GM12865 (cell line): ENCODE measurements at regions not wholly inside any gene's neighbourhood (a gene's known extent, or its start where the extent isn't known, plus 50 kb on each side); places are given as distances from the start of the nearest gene placed in this dataset.
A peak's percentile ranks its signal among the peaks of the same experiment; 100 is the strongest.

Experiments
- DNase-seq: peaks from one replicate; pipeline ENCODE4 v3.0.0; 2010; ENCODE audit warnings: low read depth
- H3K4me3 ChIP-seq: 2 replicates; pipeline ENCODE4 v1.5.1; 2011; ENCODE audit warnings: mild to moderate bottlenecking, low read depth, low read length, control low read depth
- TF ChIP-seq, protein P1 (sequence below): IDR thresholded peaks from 2 replicates; pipeline ENCODE4 v1.5.1; 2011; ENCODE audit warnings: low read length, control low read depth, low read depth, inconsistent platforms; ENCODE audit not compliant: insufficient read depth; ENCODE audit errors: missing control alignments

DNA sequence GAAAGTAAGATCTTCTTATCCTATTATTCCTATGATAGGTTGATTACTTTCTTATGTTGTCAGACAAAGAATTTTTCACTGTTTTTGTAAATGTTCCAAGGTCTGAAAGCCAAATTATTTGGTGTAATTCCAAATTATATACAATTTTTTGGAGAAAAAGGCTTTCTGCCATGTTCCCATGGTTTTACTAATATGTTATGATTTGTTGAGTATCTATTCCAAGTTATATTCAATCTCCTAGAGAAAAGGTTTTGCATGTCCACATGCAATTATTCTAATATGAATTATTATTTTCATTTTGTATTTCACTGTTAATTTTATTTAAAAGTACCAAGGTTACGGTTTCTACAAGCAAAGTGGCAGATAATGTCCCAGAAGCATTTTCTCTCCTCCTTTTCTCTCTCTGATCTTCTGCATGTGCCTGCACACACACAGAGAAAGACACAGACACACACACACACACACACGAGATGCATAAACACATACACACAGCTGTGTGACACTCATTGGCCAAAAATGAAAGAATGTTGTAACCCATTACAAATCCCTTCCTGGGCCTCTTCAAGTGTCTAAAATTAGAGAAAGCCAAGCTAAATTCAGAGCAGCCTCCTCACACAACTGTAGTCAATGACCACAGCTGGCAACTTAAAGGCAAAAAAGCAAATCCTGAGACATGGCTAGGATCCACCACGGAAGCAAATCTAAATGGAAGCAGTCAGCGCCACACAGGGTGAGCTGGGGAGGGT is 621.0 kb downstream of the EFNB2 start:
- no peak for DNase-seq
- no peak overlapping the region for H3K4me3 ChIP-seq
- TF ChIP-seq, protein P1, sequence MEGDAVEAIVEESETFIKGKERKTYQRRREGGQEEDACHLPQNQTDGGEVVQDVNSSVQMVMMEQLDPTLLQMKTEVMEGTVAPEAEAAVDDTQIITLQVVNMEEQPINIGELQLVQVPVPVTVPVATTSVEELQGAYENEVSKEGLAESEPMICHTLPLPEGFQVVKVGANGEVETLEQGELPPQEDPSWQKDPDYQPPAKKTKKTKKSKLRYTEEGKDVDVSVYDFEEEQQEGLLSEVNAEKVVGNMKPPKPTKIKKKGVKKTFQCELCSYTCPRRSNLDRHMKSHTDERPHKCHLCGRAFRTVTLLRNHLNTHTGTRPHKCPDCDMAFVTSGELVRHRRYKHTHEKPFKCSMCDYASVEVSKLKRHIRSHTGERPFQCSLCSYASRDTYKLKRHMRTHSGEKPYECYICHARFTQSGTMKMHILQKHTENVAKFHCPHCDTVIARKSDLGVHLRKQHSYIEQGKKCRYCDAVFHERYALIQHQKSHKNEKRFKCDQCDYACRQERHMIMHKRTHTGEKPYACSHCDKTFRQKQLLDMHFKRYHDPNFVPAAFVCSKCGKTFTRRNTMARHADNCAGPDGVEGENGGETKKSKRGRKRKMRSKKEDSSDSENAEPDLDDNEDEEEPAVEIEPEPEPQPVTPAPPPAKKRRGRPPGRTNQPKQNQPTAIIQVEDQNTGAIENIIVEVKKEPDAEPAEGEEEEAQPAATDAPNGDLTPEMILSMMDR = no peak

DNA sequence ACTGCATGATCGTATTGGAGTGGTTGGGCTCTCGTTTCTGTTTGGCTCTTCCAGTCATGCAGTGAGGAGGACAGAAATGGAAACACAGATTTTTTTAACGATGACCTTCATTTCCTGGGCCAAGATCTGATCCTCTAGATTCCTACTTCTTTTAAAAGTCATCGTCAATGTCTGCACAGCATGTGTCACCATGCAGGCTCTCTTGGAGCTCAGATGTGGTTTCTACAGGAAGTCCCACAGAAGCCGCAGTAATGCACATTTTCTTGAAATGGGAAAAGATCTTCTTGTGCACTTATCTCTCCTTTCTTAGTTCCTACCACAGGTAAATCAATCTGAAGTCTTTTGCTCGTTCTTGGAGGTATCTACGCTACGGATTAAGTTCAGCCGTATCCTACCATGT is 626.9 kb downstream of the EFNB2 start:
- no peak overlapping the region for H3K4me3 ChIP-seq
- TF ChIP-seq, protein P1 = no peak
- peak; percentile 5 for DNase-seq

DNA sequence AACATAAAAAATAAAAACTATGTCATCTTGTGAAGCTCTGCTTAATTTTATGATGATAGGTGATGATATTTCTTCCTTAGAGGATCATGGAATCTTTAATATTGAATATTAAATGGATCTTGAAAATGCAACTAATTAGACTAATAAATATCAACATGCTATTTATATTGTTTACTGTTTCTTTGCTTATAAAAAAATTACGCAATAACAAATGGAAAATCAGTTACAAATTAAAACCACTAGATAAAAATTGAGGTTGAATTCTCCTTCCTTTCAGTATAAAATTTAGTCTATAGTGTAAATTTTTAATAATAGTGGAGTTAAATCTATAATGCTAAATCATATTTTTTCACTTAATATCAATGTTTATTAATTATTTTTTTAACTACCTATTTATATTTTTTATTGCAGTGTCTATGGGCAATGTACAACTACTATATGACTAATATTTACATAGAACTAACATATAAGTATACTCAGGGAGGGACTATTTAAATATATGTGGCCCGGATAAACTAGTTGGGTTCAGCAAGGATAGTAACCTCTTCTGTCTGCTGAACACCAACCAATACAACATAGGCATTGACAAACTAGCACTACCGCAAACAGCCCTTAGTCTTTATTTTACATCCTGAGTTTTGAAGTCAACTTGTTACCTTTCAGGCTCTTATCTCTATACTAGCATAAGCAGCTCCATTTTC is 628.0 kb downstream of the EFNB2 start:
- H3K4me3 ChIP-seq = no peak overlapping the region
- TF ChIP-seq, protein P1 = no peak
- no peak for DNase-seq

DNA sequence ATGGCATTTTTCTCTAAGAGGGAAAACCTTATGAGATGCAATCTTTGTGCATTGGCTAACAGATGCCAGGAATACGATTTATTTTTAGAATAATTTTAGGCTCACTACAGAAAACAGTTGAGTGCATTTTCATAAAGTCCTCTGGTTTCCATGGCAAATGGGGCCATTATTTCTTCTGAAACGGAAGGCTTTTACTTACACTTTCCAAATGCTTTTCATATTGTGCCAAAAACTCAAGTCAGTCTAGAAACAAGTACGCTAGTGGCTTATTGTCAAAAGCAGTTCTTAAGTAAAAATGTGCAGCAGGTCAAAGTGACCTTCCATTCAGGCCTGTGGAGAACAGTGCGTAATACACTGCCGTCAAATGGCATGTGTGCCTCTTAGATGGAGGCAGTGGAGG is 628.7 kb downstream of the EFNB2 start:
- TF ChIP-seq, protein P1 = no peak
- DNase-seq = no peak
- H3K4me3 ChIP-seq = no peak overlapping the region

DNA sequence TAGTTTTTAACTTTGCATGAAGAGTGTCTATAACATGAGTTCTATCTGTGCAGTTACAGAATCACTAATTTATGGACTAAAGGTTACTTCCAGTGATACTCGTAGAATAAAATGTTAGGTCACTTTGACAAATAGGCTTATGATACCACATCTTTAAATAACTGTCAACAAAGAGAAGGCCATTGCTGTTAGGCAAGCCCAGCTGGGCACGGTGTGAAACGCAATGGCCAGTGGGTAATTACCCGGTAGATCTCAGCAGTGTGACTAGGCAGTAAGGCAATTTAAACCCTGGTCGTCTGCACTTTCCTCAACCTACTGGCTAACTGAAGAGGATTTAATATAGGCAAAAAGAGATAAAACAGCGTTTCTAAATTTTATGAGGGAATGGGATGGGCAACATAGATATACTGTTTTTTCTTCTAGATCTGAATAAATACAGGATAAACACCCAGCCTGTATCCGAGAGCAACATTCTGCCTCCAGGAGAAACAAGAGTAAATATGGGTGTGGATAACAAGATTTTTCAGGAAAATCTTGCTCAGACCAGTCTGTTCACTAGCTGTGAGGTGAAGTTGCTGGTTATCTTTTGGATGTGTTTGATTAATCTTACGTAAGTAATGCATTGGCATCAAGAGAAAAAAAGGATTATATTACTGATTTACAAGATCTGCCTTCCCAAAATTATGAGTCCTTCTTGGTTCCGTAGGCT is 631.3 kb downstream of the EFNB2 start:
- no peak for DNase-seq
- H3K4me3 ChIP-seq = no peak overlapping the region
- TF ChIP-seq, protein P1 = no peak

DNA sequence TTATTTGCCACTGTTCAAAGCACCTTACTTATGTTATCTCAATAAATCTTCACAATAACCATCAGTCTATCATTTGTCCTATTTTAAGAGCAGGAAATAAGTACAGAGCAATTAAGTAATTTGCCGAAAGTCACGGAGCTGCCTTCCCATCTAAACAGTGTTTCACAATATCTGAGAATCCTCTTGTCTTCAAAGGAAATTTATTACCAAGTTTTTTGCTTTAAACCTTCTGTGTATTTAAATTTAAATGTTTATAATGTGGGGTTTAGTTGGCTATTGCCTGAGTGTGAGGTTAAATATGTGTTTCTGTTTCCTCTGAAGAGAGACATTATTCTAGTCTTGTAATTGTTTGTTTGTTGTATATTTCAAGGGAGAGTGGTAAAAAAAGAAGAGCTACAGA is 633.1 kb downstream of the EFNB2 start:
- DNase-seq = no peak
- no peak overlapping the region for H3K4me3 ChIP-seq
- TF ChIP-seq, protein P1 = no peak
